GM03348 (cell line): ENCODE measurements at regions not wholly inside any gene's neighbourhood (a gene's known extent, or its start where the extent isn't known, plus 50 kb on each side); places are given as distances from the start of the nearest gene placed in this dataset.
"Not testable (repeated sequence)": the region's sequence is repeated elsewhere in the genome, so short reads cannot be mapped to it uniquely, and the experiment has no call there.

Source experiments
- DNase-seq: peaks from one replicate; pipeline ENCODE4 v3.0.0; 2012; ENCODE audit warnings: low spot score

DNA sequence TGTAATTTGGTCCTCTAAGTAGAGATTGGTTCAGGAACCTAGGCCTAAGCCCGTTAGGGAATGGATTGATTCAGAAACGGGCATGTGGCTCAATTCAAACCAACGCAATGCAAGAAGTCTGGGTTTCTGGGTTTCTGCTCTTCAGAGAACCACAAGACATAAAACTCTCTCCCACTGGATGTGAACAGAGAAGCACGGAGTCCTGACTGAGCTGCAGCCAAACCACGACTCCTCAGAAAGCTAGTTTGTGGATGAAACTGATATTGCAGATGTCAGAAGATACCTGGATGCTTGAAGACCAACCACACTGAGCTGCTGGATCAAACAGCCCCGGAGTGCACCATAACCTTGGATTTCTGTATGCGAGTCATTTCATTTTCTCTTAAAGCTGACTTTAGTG is 50.0 kb downstream of the SOD2 start:
- DNase-seq, result no peak

DNA sequence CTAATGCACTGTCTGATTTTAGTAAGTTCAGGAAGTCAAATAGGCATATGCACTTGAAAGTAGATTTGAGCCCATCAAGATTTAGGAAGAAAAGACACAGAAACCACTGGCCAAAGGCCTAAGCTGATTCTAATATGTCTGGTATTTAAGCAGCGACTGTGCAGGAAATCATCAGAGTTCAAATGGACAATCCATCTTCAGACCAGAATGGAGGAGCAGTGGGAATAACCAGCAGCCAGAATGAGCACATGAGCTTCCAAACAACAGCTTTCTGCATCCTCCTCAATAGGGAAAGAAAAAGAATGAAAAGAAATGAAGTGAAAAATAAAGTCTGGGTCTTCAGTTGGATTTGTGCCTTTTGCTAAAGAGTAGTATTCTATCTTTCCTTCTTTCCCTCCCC is 50.6 kb downstream of the SOD2 start:
- DNase-seq, result peak; percentile 20

DNA sequence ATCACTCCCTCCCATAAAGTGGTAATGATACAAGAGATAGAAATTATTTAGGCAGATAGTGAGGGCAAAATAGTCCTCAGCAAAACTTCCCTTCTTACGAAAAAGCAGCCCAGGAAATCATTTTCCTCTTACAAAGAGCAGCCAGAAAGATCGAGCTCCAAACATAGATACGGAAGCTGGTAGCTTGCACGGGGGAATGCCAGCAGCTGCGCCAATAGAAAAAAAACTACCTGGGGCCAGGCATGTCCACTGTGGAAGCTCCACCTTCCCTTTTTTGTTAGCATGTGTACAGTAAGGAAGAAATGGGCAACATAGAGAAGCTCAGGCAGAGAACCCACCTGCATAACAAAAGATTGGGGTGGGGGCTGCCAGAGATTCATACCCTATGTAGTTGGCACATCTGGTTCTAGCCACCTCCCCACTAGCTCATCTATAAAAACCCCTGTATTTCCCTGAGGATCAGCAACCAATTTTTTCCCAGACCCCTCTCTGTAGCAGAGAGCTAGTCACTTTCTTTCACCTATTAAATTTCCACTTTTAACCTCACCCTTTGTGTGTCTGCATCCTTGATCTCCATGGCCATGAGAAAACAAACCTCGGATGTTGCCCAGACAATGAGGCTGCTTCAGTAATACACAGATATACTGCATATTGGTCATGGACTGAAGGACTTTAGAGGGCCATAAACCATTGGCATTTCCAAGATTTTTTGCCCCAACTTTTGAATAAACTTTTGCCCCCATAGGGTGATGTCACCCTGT is 52.1 kb downstream of the SOD2 start:
- DNase-seq, result no peak

DNA sequence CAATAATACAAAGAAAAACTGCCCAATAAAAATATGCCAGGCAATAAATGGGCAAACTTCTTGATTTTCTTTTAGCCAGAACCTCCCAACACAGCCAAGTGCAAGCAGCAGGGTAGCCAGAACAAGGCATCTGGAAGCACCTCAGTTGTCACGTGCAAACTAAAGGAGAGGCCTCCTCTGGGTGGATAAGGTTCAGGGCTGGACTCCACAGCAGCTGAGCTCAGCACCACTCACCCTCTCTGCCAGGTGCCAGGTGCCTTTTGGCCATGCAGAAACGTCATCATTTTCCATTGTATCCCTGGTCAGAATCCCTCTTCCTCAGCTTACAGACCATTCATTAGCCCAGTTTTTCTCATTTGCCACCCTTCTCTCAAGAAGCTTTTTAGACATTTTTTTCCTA is 52.7 kb downstream of the SOD2 start:
- DNase-seq, result no peak

DNA sequence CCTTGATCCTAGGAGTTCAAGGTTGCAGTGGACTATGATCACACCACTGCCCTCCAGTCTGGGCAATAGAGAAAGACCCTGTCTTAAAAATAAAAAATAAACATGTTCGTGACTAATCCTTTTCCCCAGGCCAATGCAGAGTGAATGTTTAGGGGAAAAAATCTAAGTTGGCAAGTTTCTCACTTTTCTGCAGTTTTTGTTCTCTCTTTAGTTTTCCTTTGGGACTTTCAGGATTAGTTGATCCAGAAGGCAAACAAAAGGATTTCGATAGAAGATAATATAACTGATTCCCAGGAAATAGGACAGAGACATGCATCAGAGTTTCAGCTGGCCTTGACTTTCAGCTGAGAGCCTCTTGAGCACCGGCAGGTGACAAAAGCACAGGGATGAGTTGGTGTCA is 53.3 kb downstream of the SOD2 start:
- DNase-seq, result no peak

DNA sequence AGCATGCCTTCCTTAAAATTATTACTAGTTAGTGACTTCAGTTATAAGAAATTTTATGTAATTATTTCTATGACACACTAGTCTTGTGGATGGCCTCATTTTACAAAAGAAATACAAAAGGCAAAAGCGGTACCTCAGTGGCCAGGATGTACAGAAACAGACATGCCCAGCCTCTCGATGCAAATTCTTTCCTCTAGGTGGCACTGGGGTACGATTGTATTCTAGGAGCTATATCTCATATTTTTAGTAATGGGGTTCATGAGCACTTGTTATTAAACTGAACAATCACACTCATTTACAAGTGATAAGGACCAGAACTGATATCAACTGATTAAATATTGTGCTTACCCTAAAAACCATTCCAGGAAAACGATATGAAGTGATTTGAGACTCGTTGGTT is 59.8 kb downstream of the SOD2 start:
- peak; percentile 14 for DNase-seq

DNA sequence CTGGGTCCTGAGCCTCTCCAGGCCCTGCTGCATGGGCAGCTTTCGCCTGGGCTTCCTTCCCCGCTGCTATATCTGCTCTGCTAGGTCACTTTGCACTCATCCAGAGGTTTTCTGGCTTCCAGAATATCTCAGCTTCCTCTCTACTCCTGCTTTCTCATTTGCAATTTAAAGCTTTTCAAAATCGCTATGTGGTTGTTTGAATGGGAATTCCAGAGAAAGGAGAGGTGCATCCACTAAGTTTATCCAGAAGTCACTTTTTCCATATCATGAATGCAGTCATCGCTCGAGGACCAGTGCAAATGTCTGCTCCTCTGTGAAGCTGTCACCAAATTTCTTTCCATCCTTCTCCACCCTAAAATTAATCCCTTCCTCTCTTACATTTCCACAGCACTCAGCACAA is 61.2 kb downstream of the SOD2 start:
- DNase-seq, result no peak

DNA sequence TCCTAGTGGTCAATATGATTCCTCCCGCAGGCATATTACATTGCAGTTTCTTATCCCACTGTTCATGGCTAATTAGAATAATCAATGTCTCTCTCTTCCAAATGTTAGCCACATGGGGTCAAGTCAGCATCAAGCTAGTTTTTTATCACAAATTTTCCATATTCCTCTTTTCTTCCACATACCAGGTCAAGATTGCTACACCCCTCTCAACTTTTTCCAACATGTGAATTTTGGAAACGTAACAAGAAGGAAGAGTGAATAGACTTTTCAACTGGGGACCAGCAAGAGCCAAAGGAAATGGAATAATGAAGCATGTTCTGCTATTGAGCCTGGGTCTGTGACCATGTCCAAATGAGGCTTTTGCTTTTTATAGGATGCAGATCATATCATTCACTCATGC is 65.1 kb downstream of the SOD2 start:
- DNase-seq, result no peak

DNA sequence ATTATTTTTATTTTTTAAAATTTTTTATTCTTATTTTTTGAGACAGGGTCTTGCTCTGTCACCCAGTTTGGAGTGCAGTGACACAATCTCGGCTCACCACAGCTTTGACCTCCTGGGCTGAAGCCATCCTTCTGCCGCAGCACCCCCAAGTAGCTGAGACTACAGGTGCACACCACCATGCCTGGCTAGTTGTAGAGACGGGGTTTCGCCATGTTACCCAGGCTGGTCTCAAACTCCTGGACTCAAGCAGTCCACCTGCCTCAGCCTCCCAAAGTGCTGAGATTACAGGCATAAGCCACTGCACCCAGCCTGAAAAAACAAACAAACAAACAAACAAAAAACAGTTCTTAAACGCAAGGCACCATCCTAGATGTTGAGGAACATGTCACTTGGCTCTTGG is 66.5 kb downstream of the SOD2 start:
- not testable (repeated sequence) for DNase-seq

DNA sequence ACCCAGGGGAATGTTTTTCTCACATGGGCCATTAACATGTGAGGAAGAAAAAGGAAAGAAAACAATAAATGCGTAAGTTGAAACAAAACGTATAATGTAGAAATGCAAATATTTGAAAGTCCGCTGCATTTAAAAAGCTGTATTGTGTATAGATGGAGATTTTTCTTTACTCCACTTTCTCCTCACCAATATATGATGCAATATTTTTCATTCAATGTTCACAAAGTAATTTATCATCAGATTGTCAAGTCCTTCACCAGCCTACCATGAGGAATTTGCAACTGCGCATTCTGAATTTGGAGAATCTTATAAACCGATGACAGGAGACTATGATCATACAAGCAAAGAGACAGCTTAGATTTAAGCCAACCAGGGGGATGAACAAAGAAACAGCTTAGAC is 69.9 kb downstream of the SOD2 start:
- DNase-seq, result no peak

DNA sequence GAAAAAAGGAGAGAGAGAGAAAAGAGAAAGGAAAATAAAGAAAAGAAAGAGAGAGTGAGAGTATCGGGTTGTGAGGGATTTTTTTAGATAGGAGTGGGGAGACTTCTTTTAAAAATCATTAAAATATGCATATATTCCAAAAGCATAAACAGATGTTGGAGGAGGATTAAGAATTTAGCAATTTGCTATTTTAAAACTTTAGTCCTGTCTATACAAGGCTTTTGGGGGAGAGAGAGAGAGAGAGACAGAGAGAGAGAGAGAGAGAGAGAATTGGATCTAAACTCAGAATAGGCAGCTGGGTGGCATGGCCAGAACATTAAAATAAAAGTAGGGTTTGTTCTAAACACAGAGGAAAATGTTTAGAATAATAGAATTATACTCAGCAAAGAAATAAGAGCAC is 72.1 kb downstream of the SOD2 start:
- DNase-seq, result no peak

DNA sequence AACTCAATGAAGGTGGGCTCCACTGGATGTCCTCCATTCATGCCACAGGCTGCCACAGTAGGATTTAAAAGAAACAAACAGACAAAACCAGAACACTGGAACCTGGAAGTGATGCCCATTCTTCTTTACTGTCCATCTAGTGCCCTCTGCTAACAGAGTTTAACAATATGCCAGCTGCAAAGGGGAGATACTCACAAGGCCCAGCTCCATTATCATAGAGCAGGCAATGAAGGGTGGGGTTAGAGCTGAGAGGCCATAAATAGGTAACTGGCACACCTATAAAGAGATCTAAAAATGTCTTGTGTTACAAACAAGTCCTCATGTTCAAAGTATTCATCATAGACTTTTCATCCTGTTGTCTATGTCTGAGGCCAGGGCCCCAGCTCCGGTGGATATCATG is 75.6 kb downstream of the SOD2 start:
- DNase-seq, result no peak

DNA sequence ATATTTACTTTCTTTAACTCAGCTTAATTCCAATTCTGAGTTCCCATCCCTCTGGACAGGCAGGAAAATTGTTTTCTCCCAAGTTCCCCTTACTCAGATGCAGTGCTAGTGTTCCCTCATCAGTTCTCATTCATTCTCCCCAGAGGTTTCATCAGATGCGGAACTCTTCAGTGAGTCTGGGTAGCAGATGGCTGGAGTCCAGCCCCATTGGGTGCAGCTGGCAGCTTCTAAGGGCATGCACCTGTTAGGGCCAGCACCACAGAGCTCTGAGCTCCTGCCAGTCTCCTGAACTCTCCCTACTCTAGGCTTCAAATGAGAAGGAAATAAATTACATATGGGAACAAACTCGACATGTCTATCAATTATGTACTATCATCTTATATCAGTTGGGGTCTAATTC is 76.6 kb downstream of the SOD2 start:
- no peak for DNase-seq

DNA sequence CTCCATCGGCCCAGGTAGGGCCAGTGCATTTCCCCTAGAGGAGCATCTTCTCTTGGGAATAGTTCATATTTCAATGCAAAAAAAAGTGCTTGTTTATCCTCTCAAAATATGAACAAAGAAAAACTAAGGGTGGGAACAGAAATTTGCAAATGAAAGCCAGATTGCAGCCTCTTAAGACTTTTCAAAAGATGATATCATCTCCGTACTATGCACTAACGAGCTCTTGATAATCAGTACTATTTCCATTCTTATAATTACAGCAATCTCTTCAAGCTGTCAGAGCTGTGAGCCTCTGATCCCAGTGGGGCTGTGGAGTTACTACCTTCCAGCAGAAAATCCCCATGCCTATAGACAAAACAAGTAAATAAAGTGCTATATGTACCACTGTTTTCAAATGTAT is 77.1 kb downstream of the SOD2 start:
- DNase-seq, result no peak

DNA sequence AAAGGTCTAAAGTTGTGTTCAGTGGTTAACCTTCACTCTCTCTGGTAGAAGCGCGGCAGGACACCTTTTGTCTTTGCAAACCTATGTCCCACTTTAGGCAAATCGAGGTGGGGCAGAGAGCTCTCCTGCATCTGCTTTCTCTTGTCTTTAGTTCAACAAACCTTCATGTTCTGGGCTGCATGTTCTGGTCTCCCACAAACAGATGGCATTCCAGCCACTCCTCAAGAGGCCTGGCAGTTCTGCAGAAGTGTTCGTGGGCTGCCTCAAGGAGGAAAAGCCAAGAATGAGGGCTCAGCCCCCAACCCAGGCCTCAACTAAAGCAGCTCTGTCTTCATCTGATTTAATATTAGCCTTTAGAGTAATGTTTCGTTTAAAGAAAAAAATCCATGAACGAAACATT is 82.2 kb downstream of the SOD2 start:
- no peak for DNase-seq

DNA sequence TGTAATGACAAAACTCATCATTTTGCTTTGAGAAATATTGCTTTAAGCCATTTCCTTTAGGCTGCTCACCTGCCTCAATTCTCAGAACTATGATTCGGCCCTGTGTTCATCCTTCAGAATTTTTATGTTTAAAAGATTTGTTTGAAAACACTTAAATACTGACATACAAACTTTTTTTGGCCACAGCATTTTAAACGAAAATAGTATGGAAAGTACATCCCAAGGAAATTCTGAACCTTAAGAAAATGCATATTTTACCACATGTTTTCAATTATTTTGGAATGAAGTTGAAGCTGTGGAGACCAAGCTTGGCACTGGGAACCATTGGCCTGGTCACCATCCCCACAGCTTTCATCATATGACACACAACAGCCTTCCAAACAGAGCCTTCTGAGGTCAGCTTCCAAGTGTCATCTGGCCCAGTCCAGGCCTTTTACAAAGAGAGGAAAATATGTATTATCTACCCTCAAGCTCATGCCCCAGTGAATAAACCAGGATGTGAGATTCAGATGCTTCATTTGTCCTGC is 83.3 kb downstream of the SOD2 start:
- peak; percentile 71 for DNase-seq

DNA sequence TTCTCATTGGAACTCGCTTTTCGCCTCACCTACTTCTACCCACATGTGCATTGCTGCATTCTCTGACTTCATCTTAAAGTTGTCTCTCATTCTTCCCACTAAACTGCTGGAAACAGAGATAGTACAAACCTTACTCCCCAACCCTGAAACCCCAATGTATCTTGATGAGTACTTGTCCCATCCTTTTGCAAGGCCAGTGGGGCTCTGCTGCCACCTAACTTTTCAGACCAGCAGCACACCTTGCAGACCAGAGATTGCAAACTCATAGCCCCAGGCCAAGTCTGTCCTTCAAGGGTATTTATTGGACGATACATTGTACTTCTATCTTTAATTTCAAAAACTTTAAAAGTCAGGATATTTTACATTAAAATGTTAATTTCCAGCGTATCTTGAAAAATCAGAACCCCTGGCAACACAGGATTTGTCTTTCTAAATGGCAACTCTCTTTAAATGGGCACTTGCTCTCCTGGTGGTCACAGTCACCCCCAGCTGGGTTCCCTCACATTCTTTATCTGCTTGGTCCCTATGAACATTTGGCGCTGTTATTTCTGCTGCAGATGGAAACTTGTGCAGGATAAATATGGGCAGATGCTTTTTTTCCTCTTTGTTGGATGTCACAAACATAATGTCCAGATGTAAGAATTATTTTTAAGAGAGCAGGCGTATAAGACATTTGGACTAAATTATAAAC is 83.9 kb downstream of the SOD2 start:
- DNase-seq, result peak; percentile 34

DNA sequence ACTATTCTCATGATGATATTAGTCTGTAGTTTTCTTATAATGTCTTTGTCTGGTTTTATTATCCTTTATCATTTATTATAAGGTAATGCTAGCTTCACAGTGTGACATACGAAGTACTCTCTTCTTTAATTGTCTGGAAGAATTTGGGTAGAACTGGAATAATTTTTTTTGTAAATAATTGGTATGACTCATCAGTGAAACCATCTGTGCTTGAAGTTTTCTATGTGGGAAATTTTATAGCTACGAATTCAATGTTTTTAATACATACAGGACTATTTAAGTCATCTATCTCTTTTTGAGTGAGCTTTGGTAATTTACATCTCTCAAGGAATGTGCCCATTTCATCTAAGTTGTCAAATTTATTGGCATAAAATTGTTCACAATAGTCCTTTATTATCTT is 86.3 kb downstream of the SOD2 start:
- peak; percentile 14 for DNase-seq

DNA sequence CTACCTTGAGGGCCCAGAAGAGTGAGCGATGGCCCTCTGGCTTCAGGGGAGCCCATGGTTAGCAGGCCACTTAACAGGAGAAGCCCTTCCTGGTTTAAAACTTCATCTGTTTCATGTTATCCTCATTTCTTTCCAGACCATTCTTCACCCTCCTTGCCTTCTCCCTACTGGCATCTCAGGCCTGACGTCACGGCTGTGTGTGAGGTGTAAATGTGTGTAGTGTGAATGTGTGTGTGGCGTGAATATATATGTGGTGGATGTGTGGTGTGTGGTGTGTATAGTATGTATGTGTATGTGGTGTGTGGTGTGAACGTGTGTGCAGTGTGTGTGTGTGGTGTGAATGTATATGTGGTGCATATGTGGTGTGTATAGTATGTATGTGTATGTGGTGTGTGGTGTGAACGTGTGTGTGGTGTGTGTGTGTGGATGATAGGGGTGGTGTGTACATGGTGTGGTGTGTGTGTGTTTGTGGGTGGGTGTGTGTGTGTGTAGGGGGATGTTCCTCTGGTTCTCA is 88.5 kb downstream of the SOD2 start:
- no peak for DNase-seq

DNA sequence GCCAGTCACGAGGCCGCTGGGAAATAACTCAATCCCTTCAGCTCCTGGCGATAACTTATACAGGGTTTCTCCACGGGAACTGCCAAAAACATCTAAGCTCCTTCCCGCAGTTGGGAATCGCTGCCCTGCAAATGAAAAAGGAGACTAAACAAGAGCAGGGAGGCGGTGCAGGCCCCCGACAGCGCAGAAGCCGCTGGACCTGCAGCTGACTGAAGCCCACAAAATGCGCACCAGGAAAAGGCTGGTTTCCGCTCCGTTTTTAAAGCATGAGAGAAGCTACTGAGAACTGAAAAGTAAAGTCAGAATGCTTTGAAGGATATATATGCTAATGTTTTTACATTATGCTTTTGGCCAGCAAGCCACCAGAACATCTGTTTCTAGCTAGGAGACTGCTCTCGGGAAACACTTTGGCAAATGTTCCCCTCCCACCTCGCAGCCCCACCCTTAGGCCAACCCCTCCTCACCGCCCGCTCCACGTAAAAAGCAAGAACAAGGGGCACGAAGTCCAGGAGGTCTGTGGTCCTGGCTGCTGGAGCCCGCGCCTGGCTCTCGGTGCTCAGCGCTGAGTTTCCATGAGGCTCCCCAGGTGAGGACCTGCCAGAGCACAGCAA is 90.5 kb downstream of the SOD2 start:
- no peak for DNase-seq

DNA sequence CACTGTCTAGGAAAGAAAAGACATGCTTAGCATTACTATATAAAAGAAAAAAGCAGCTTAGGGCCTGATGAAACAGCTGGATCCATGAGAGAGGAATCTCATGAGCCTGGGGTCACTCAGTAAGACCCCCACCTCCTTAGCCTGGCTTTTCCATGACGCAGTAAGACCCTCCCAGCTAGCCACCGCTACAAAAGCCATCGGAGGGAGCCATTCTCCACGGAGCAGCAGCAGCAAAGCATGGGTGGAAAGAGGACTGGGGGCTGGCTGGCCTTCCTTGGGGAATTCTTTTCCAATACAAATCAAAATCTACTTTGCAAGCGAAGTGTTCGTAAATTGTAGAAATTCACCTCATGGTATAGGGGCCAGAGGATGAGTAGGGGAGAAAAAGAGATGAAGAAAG is 91.8 kb downstream of the SOD2 start:
- no peak for DNase-seq

DNA sequence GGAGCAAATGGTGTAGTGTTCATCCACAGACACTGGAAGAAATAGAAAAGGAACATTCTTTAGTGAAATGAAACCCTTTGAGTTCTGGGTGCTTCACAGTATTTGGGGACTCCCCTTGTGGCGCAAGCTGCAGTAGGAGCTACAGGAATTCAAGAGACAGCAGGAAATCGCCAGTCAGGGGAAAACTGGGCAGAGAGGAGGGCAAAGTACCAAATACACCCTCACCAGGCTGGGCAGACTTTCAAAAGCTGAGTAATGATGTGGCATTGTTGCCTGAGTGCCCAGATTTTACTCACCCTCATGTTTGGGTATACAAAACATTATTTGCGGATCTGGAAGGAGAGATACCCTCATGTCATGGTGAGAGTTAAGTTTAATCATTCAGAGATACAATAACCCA is 97.9 kb downstream of the SOD2 start:
- DNase-seq, result peak; percentile 64

DNA sequence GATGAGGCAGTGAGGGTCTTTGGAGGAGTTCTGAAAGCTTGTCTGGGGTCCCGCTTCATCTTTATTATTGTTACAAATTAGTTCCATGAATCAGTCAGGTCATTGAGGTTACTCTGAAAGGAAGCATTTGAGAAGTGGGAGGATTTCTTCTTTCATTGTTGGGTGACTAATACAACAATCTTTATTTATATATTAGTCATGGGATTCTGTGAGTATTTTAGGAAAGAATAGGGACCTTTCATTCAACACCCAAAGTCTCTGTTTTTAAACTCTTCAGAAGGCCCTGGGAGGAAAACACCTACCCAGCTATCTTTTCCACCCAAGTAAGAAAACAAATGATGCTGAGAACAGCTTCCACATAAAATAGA is 98.3 kb downstream of the SOD2 start:
- DNase-seq, result peak; percentile 76
